Psoas muscle (tissue), 7 donors: ENCODE measurements at regions not wholly inside any gene's neighbourhood (a gene's known extent, or its start where the extent isn't known, plus 50 kb on each side); places are given as distances from the start of the nearest gene placed in this dataset.
"Not testable (repeated sequence)": the region's sequence is repeated elsewhere in the genome, so short reads cannot be mapped to it uniquely, and the experiment has no call there.

Experiments used
- ATAC-seq, 4 donors: fragments of 200-7000 bp; cut with Tn5 transposase; one replicate each; pipeline ENCODE4 v1.9.1; 2020; ENCODE audit warnings: moderate library complexity in 3 of 4, mild to moderate bottlenecking in 2 of 4
- DNase-seq, 2 donors: peaks; one replicate each; pipeline ENCODE4 v3.0.0-alpha.2; 2020
- H3K27ac ChIP-seq: fragments of 200-600 bp; one replicate; pipeline ENCODE4 v1.8.0; 2022
- H3K27me3 ChIP-seq, 3 donors: fragments of 200-600 bp in 1 of 3; one replicate each; pipeline versions ENCODE4 v1.6.1 to v1.8.0; 2013 to 2022; ENCODE audit warnings: low read length in 2 of 3, mild to moderate bottlenecking in 2 of 3, moderate library complexity in 1 of 3; ENCODE audit not compliant: insufficient read depth in 3 of 3
- H3K36me3 ChIP-seq, 2 donors: fragments of 200-600 bp in 1 of 2; one replicate each; pipeline versions ENCODE4 v1.6.1 to v1.8.0; 2013 to 2022; ENCODE audit warnings: low read depth in 1 of 2, mild to moderate bottlenecking in 1 of 2, moderate library complexity in 1 of 2; ENCODE audit not compliant: insufficient read depth in 1 of 2
- H3K4me1 ChIP-seq: fragments of 200-600 bp; one replicate; pipeline ENCODE4 v1.8.0; 2022
- H3K4me3 ChIP-seq: fragments of 200-600 bp; one replicate; pipeline ENCODE4 v1.8.0; 2022; ENCODE audit warnings: mild to moderate bottlenecking
- H3K9me3 ChIP-seq: fragments of 200-600 bp; one replicate; pipeline ENCODE4 v1.8.0; 2022
- WGBS, 3 donors: extraction: QIAGEN DNeasy Blood & Tissue Kit; methylation state at CpG; one replicate each; pipeline versions ENCODE4 v1.1.6 to v1.1.7; 2013; 5-methylcytosine and 5-hydroxymethylcytosine counted together
- intact Hi-C, 2 donors: fragments of 100-400 bp; cut with DNase I; formaldehyde crosslinking; loops; one replicate each; pipeline versions ENCODE4 v1.11.0 to v1.14.2; 2022
- donor health status: healthy with polysubstance abuse.
- donor health status: DM: no; HTN: no; CAD: no; lungs with moderate emphysema.
- donor health status: Bipolar disorder and iron deficiency.
- donor health status: healthy.
- donor health status: DM: yes; HTN: yes; CAD: no.
- donor health status: DM: no; HTN: no; CAD: no.
- donor health status: DM: yes; HTN: yes; CAD: no.

- ATAC-seq = peak in 3 of 4 donors; percentile 14 to 31 (median 21)
- intact Hi-C loops, H3K4me3 ChIP-seq, H3K9me3 ChIP-seq, H3K27ac ChIP-seq, DNase-seq, H3K36me3 ChIP-seq, H3K4me1 ChIP-seq, H3K27me3 ChIP-seq: not testable (repeated sequence)
- whole genome bisulfite sequencing, 3 donors = 71 to 81% methylated on average over 1 of the region's 2 CpGs; no CpG with 5 or more reads in 1 of the 3 donors
Measured at GRCh38 chr17:26881195-26881594, 412.7 kb upstream of the WSB1 start.

- H3K9me3 ChIP-seq, H3K27ac ChIP-seq, H3K4me1 ChIP-seq, H3K36me3 ChIP-seq, H3K27me3 ChIP-seq, H3K4me3 ChIP-seq, DNase-seq, intact Hi-C loops: not testable (repeated sequence)
- 54 to 68% (median 62%) methylated on average over 1 to 4 of the region's 9 CpGs for WGBS, 3 donors
- peak; percentile 75 to 82 (median 78) for ATAC-seq
Measured at GRCh38 chr17:26882097-26882761, 411.7 kb upstream of the WSB1 start.

GRCh38 chr17:26883878-26884740 is 409.8 kb upstream of the WSB1 start:
- H3K27ac ChIP-seq, H3K9me3 ChIP-seq, H3K4me3 ChIP-seq, H3K27me3 ChIP-seq, H3K36me3 ChIP-seq, DNase-seq, intact Hi-C loops, H3K4me1 ChIP-seq: not testable (repeated sequence)
- ATAC-seq = peak; percentile 30 to 56 (median 42)
- WGBS, 3 donors = 67 to 78% (median 77%) methylated on average over 9 to 12 of the region's 16 CpGs

- peak in 2 of 4 donors; percentile 20 to 32 for ATAC-seq
- H3K27ac ChIP-seq, H3K36me3 ChIP-seq, H3K27me3 ChIP-seq, DNase-seq, H3K4me3 ChIP-seq, H3K4me1 ChIP-seq, intact Hi-C loops, H3K9me3 ChIP-seq: not testable (repeated sequence)
- WGBS, 3 donors = 55% methylated on average over 2 to 4 of the region's 4 CpGs
Measured at GRCh38 chr17:26884741-26885059, 409.2 kb upstream of the WSB1 start.

GRCh38 chr17:26885244-26885970 is 408.5 kb upstream of the WSB1 start:
- H3K36me3 ChIP-seq, intact Hi-C loops, H3K9me3 ChIP-seq, H3K27ac ChIP-seq, H3K27me3 ChIP-seq, H3K4me3 ChIP-seq, H3K4me1 ChIP-seq: not testable (repeated sequence)
- 65 to 66% (median 66%) methylated on average over 8 of the region's 8 CpGs for WGBS, 3 donors
- ATAC-seq (peak; percentile 37 to 53 (median 49)), DNase-seq (peak in 1 of 2 donors; percentile 3)
